HTERT RPE-1 (cell line): ENCODE measurements at regions not wholly inside any gene's neighbourhood (a gene's known extent, or its start where the extent isn't known, plus 50 kb on each side); places are given as distances from the start of the nearest gene placed in this dataset.

Experiments
- in situ Hi-C: fragments of 300-500 bp; cut with MboI; formaldehyde crosslinking; loops from 4 replicates; pipeline ENCODE4 v1.14.3; 2020; ENCODE audit warnings: low sequenced_read_pairs

GRCh38 chr13:44088411-44088810, 208.7 kb downstream of the LACC1 start:
- in situ Hi-C loops = no loop called here

- in situ Hi-C loops = no loop called here
Measured at GRCh38 chr13:44088991-44089413, 209.3 kb downstream of the LACC1 start.

- in situ Hi-C loops = no loop called here
Measured at GRCh38 chr13:44089452-44089851, 209.7 kb downstream of the LACC1 start.

- in situ Hi-C loops = no loop called here
Measured at GRCh38 chr13:44092078-44092970, 212.6 kb downstream of the LACC1 start.

GRCh38 chr13:44093607-44094564, 214.2 kb downstream of the LACC1 start:
- in situ Hi-C loops = no loop called here

GRCh38 chr13:44096901-44097300, 217.2 kb downstream of the LACC1 start:
- in situ Hi-C loops = no loop called here

- in situ Hi-C loops = no loop called here
Measured at GRCh38 chr13:44098559-44098958, 218.9 kb downstream of the LACC1 start.

- in situ Hi-C loops = no loop called here
Measured at GRCh38 chr13:44101347-44102083, 221.8 kb downstream of the LACC1 start.

- in situ Hi-C loops = no loop called here
Measured at GRCh38 chr13:44103429-44104196, 223.9 kb downstream of the LACC1 start.

- in situ Hi-C loops = no loop called here
Measured at GRCh38 chr13:44104197-44104490, 224.4 kb downstream of the LACC1 start.

GRCh38 chr13:44104969-44105368, 225.3 kb downstream of the LACC1 start:
- in situ Hi-C loops = no loop called here

- in situ Hi-C loops = no loop called here
Measured at GRCh38 chr13:44106266-44107152, 226.8 kb downstream of the LACC1 start.

- in situ Hi-C loops = no loop called here
Measured at GRCh38 chr13:44107357-44108121, 227.8 kb downstream of the LACC1 start.

- in situ Hi-C loops = no loop called here
Measured at GRCh38 chr13:44108331-44108858, 228.7 kb downstream of the LACC1 start.

GRCh38 chr13:44110091-44110621, 230.5 kb downstream of the LACC1 start:
- in situ Hi-C loops = no loop called here

GRCh38 chr13:44111701-44112100, 232.0 kb downstream of the LACC1 start:
- in situ Hi-C loops = no loop called here

GRCh38 chr13:44112700-44113329, 233.1 kb downstream of the LACC1 start:
- in situ Hi-C loops = no loop called here
